HEK293 (cell line): ENCODE measurements at regions not wholly inside any gene's neighbourhood (a gene's known extent, or its start where the extent isn't known, plus 50 kb on each side); places are given as distances from the start of the nearest gene placed in this dataset.

Source experiments
- CTCF ChIA-PET: fragments of 350-600 bp; formaldehyde crosslinking; extraction: SDS; loops from one replicate; lab custom pipeline; 2021; ENCODE audit warnings: antibody characterized with exemption; lab: Yijun Ruan, JAX
- POLR2A ChIA-PET: fragments of 300-600 bp; formaldehyde crosslinking; extraction: SDS; loops from one replicate; lab custom pipeline; 2020; ENCODE audit warnings: antibody characterized with exemption, inconsistent platforms; lab: Yijun Ruan, JAX
- H3K27ac ChIP-seq: fragments of 200-500 bp; sonication (Bioruptor generic); 2 replicates; pipeline ENCODE4 v1.5.1; 2014; ENCODE audit warnings: low read depth, low read length, control low read depth, inconsistent platforms; ENCODE audit errors: extremely low read depth
- H3K36me3 ChIP-seq, 2 experiments: fragments of 200-500 bp in 1 of 2; sonication (Bioruptor generic) in 1 of 2; 1 replicate in 1 of 2; 2 replicates in 1 of 2; pipeline ENCODE4 v1.5.1; 2014 to 2017; ENCODE audit warnings: inconsistent platforms in 2 of 2, low read length in 2 of 2; ENCODE audit not compliant: control insufficient read depth in 2 of 2, insufficient read depth in 1 of 2
- H3K4me1 ChIP-seq: fragments of 200-500 bp; sonication (Bioruptor generic); 2 replicates; pipeline ENCODE4 v1.5.1; 2014; ENCODE audit warnings: mild to moderate bottlenecking, low read length, inconsistent platforms; ENCODE audit not compliant: control insufficient read depth, insufficient read depth
- H3K4me3 ChIP-seq: 2 replicates; pipeline ENCODE4 v1.5.1; 2011; ENCODE audit warnings: low read depth, mild to moderate bottlenecking, control low read depth, low read length, moderate library complexity
- H3K9me3 ChIP-seq: fragments of 200-500 bp; sonication (Bioruptor generic); 2 replicates; pipeline ENCODE4 v1.5.1; 2014; ENCODE audit warnings: low read depth, low read length, inconsistent platforms; ENCODE audit not compliant: control insufficient read depth, insufficient read depth
- EGR2 ChIP-seq: fragments of 450-650 bp; formaldehyde crosslinking; IDR thresholded peaks from 2 replicates; pipeline ENCODE4 v1.5.1; 2016; ENCODE audit warnings: low read depth, missing biosample characterization, missing genetic modification characterization
- GLI2 ChIP-seq: fragments of 450-650 bp; formaldehyde crosslinking; IDR thresholded peaks from 2 replicates; pipeline ENCODE4; 2017; ENCODE audit warnings: missing biosample characterization, missing genetic modification characterization, low read depth, borderline replicate concordance
- HOXC10 ChIP-seq: sonication (generic); formaldehyde crosslinking; IDR thresholded peaks from 2 replicates; pipeline ENCODE4 v1.8.1; 2023; ENCODE audit warnings: mild to moderate bottlenecking, missing genetic modification reagents
- OVOL3 ChIP-seq: fragments of 450-650 bp; formaldehyde crosslinking; IDR thresholded peaks from 2 replicates; pipeline ENCODE4 v1.5.1; 2016; ENCODE audit warnings: missing biosample characterization, missing genetic modification characterization
- ZFHX2 ChIP-seq: fragments of 450-650 bp; formaldehyde crosslinking; conservative IDR thresholded peaks from 2 replicates; pipeline ENCODE4 v1.5.1; 2016; ENCODE audit warnings: missing biosample characterization, missing genetic modification characterization
- ZFP37 ChIP-seq: fragments of 450-650 bp; formaldehyde crosslinking; IDR thresholded peaks from 2 replicates; pipeline ENCODE4 v1.5.1; 2016; ENCODE audit warnings: missing biosample characterization, missing genetic modification characterization
- ZIC2 ChIP-seq: fragments of 450-650 bp; formaldehyde crosslinking; IDR thresholded peaks from 2 replicates; pipeline ENCODE4 v1.5.1; 2016; ENCODE audit warnings: missing biosample characterization, missing genetic modification characterization
- ZNF121 ChIP-seq: fragments of 450-650 bp; formaldehyde crosslinking; IDR thresholded peaks from 2 replicates; pipeline ENCODE4 v1.5.1; 2016; ENCODE audit warnings: missing biosample characterization, missing genetic modification characterization
- ZNF133 ChIP-seq: fragments of 450-650 bp; formaldehyde crosslinking; IDR thresholded peaks from 2 replicates; pipeline ENCODE4 v1.5.1; 2016; ENCODE audit warnings: missing biosample characterization, missing genetic modification characterization
- ZNF19 ChIP-seq: fragments of 450-650 bp; formaldehyde crosslinking; IDR thresholded peaks from 2 replicates; pipeline ENCODE4; 2016; ENCODE audit warnings: missing biosample characterization, missing genetic modification characterization, low read depth
- ZNF211 ChIP-seq: fragments of 450-650 bp; formaldehyde crosslinking; IDR thresholded peaks from 2 replicates; pipeline ENCODE4 v1.5.1; 2016; ENCODE audit warnings: low read depth, missing biosample characterization, missing genetic modification characterization
- ZNF510 ChIP-seq: fragments of 450-650 bp; formaldehyde crosslinking; IDR thresholded peaks from 2 replicates; pipeline ENCODE4 v1.5.1; 2018; ENCODE audit warnings: mild to moderate bottlenecking, missing genetic modification characterization, missing biosample characterization; ENCODE audit not compliant: insufficient replicate concordance
- ZNF529 ChIP-seq: fragments of 450-650 bp; formaldehyde crosslinking; IDR thresholded peaks from 2 replicates; pipeline ENCODE4 v1.5.1; 2017; ENCODE audit warnings: missing genetic modification characterization, missing biosample characterization; ENCODE audit not compliant: insufficient replicate concordance
- ZNF658 ChIP-seq: fragments of 450-650 bp; formaldehyde crosslinking; IDR thresholded peaks from 2 replicates; pipeline ENCODE4; 2016; ENCODE audit warnings: missing biosample characterization, missing genetic modification characterization
- ZNF670 ChIP-seq: fragments of 450-650 bp; formaldehyde crosslinking; IDR thresholded peaks from 2 replicates; pipeline ENCODE4 v1.5.1; 2016; ENCODE audit warnings: missing biosample characterization, missing genetic modification characterization, low read depth
- ZNF707 ChIP-seq: fragments of 450-650 bp; formaldehyde crosslinking; IDR thresholded peaks from 2 replicates; pipeline ENCODE4 v1.5.1; 2016; ENCODE audit warnings: missing biosample characterization, missing genetic modification characterization
- ZNF768 ChIP-seq: fragments of 450-650 bp; formaldehyde crosslinking; IDR thresholded peaks from 2 replicates; pipeline ENCODE4 v1.5.1; 2018; ENCODE audit warnings: missing biosample characterization, mild to moderate bottlenecking, missing genetic modification characterization
- ZNF830 ChIP-seq: fragments of 450-650 bp; IDR thresholded peaks from 2 replicates; pipeline ENCODE4 v1.5.0; 2018; ENCODE audit warnings: missing biosample characterization, missing genetic modification characterization, low read depth, mild to moderate bottlenecking, moderate library complexity
- ZSCAN16 ChIP-seq: fragments of 450-650 bp; formaldehyde crosslinking; IDR thresholded peaks from 2 replicates; pipeline ENCODE4 v1.5.1; 2016; ENCODE audit warnings: missing biosample characterization, missing genetic modification characterization
- TF ChIP-seq, protein P1 (sequence below): fragments of 450-650 bp; formaldehyde crosslinking; IDR thresholded peaks from 2 replicates; pipeline ENCODE4 v1.5.1; 2016; ENCODE audit warnings: missing biosample characterization, missing genetic modification characterization
- TF ChIP-seq, protein P2 (sequence below): fragments of 450-650 bp; formaldehyde crosslinking; IDR thresholded peaks from 2 replicates; pipeline ENCODE4 v1.5.1; 2016; ENCODE audit warnings: missing biosample characterization, missing genetic modification characterization
- TF ChIP-seq, protein P3 (sequence below): fragments of 450-650 bp; formaldehyde crosslinking; IDR thresholded peaks from 2 replicates; pipeline ENCODE4 v1.5.1; 2016; ENCODE audit warnings: missing biosample characterization, missing genetic modification characterization
- TF ChIP-seq, protein P4 (sequence below): fragments of 450-650 bp; formaldehyde crosslinking; IDR thresholded peaks from 2 replicates; pipeline ENCODE4 v1.5.1; 2016; ENCODE audit warnings: missing biosample characterization, missing genetic modification characterization, low read depth
- TF ChIP-seq, protein P5 (sequence below): fragments of 450-650 bp; IDR thresholded peaks from 2 replicates; pipeline ENCODE4 v1.5.1; 2018; ENCODE audit warnings: missing biosample characterization, missing genetic modification characterization

DNA sequence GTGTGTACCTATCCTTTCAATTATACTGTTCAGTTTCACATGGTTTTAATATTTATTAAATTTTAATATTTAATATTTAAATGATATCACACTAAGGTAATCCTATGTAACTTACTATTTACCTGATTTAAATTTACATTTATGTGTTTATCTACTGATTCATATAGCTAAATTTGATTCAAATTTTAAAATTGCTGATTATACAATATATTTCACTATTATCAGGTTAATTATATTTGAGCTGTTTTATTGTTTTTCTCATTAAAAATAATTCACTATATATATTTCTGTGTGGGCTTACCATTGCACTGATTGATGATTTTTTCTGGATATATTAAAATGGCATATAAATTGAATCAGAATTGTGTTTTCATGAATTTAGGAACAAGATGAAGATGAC, 1923.5 kb downstream of the STIM2 start:
- POLR2A ChIA-PET, result no interaction called here
- CTCF ChIA-PET, result no interaction called here
- Histone ChIP-seq H3K27ac (no peak overlapping the region), H3K4me3 (no peak overlapping the region), H3K9me3 (no peaks in the 10 kb centered on the region), H3K4me1 (no peaks in the 10 kb centered on the region), H3K36me3 (no peaks in the 10 kb centered on the region)
- TF ChIP-seq, protein P1, sequence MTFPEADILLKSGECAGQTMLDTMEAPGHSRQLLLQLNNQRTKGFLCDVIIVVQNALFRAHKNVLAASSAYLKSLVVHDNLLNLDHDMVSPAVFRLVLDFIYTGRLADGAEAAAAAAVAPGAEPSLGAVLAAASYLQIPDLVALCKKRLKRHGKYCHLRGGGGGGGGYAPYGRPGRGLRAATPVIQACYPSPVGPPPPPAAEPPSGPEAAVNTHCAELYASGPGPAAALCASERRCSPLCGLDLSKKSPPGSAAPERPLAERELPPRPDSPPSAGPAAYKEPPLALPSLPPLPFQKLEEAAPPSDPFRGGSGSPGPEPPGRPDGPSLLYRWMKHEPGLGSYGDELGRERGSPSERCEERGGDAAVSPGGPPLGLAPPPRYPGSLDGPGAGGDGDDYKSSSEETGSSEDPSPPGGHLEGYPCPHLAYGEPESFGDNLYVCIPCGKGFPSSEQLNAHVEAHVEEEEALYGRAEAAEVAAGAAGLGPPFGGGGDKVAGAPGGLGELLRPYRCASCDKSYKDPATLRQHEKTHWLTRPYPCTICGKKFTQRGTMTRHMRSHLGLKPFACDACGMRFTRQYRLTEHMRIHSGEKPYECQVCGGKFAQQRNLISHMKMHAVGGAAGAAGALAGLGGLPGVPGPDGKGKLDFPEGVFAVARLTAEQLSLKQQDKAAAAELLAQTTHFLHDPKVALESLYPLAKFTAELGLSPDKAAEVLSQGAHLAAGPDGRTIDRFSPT (tag by site-specific recombination), result no peak
- TF ChIP-seq ZNF19 (no peak), ZNF670 (tag by site-specific recombination) (no peak), ZNF121 (tag by site-specific recombination) (no peak)
- TF ChIP-seq, protein P2, sequence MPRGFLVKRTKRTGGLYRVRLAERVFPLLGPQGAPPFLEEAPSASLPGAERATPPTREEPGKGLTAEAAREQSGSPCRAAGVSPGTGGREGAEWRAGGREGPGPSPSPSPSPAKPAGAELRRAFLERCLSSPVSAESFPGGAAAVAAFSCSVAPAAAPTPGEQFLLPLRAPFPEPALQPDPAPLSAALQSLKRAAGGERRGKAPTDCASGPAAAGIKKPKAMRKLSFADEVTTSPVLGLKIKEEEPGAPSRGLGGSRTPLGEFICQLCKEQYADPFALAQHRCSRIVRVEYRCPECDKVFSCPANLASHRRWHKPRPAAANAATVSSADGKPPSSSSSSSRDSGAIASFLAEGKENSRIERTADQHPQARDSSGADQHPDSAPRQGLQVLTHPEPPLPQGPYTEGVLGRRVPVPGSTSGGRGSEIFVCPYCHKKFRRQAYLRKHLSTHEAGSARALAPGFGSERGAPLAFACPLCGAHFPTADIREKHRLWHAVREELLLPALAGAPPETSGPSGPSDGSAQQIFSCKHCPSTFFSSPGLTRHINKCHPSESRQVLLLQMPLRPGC (tag by site-specific recombination), result no peak

DNA sequence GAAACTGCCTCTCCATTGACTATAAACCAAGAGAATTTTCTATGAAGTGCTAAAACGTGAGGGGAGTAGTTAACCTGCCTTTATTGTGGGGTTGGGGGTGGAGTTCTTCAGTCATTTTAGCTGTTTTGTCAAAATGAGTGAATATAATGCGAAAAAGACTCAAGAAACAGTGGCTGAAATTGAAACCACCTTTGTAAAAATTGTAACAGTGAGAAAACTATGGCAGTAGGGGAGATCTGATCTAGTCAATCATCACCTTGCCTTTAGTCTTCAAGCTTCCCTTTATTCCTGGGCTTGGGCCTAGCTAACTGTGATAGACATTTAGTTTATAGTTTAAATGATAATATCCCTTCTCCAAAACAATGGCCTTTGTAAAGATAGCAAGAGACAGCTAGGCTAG, 1927.3 kb downstream of the STIM2 start:
- H3K9me3 ChIP-seq, result no peaks in the 10 kb centered on the region
- H3K4me3 ChIP-seq, result no peak overlapping the region
- H3K27ac ChIP-seq, result no peak overlapping the region
- H3K36me3 ChIP-seq, result no peaks in the 10 kb centered on the region
- CTCF ChIA-PET, result no interaction called here
- no peaks in the 10 kb centered on the region for H3K4me1 ChIP-seq
- TF ChIP-seq HOXC10 (CRISPR knock-in tag) (no peak), ZNF768 (no peak), ZIC2 (no peak), ZNF529 (tag by site-specific recombination) (no peak), ZFP37 (tag by site-specific recombination) (no peak), EGR2 (tag by site-specific recombination) (no peak), ZSCAN16 (tag by site-specific recombination) (no peak), ZNF707 (no peak), OVOL3 (tag by site-specific recombination) (no peak), ZNF211 (tag by site-specific recombination) (no peak), ZNF133 (no peak), ZNF510 (tag by site-specific recombination) (no peak), GLI2 (tag by site-specific recombination) (no peak), ZFHX2 (tag by site-specific recombination) (no peak), ZNF658 (tag by site-specific recombination) (no peak), ZNF830 (tag by site-specific recombination) (no peak)
- TF ChIP-seq, protein P3, sequence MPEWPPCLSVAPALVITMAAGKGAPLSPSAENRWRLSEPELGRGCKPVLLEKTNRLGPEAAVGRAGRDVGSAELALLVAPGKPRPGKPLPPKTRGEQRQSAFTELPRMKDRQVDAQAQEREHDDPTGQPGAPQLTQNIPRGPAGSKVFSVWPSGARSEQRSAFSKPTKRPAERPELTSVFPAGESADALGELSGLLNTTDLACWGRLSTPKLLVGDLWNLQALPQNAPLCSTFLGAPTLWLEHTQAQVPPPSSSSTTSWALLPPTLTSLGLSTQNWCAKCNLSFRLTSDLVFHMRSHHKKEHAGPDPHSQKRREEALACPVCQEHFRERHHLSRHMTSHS (tag by site-specific recombination), result no peak
- TF ChIP-seq, protein P4, sequence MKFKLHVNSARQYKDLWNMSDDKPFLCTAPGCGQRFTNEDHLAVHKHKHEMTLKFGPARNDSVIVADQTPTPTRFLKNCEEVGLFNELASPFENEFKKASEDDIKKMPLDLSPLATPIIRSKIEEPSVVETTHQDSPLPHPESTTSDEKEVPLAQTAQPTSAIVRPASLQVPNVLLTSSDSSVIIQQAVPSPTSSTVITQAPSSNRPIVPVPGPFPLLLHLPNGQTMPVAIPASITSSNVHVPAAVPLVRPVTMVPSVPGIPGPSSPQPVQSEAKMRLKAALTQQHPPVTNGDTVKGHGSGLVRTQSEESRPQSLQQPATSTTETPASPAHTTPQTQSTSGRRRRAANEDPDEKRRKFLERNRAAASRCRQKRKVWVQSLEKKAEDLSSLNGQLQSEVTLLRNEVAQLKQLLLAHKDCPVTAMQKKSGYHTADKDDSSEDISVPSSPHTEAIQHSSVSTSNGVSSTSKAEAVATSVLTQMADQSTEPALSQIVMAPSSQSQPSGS, result no peak
- TF ChIP-seq, protein P5, sequence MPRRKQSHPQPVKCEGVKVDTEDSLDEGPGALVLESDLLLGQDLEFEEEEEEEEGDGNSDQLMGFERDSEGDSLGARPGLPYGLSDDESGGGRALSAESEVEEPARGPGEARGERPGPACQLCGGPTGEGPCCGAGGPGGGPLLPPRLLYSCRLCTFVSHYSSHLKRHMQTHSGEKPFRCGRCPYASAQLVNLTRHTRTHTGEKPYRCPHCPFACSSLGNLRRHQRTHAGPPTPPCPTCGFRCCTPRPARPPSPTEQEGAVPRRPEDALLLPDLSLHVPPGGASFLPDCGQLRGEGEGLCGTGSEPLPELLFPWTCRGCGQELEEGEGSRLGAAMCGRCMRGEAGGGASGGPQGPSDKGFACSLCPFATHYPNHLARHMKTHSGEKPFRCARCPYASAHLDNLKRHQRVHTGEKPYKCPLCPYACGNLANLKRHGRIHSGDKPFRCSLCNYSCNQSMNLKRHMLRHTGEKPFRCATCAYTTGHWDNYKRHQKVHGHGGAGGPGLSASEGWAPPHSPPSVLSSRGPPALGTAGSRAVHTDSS (tag by site-specific recombination), result no peak
- POLR2A ChIA-PET, result no interaction called here
